SIG-M5 treated with dmso at 0.1 percent for 504 hours (cell line): ENCODE measurements at regions not wholly inside any gene's neighbourhood (a gene's known extent, or its start where the extent isn't known, plus 50 kb on each side); places are given as distances from the start of the nearest gene placed in this dataset.

Source experiments
- DNase-seq: peaks from one replicate; lab custom pipeline; 2025; ENCODE audit not compliant: unreplicated experiment; lab: John Stamatoyannopoulos, UW

DNA sequence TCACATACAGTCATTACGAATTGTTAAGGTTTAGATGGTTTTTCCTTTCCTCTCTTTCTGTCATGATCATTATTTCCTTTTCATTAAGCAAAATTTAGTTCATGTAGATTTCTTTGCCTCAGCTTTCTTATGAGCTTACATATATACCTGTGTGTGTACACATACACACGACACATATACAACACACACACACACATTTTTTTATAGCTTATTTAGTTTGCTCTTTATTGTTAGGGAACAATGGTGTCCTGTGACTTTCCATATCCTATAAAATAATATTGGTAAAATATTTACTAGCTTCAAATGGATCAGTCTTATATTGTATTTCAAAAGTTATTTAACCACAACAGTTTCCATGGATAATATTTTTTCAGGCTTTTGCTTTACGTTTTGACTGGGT lies 840.7 kb downstream of the PCDH18 start:
- DNase-seq, result no peak

DNA sequence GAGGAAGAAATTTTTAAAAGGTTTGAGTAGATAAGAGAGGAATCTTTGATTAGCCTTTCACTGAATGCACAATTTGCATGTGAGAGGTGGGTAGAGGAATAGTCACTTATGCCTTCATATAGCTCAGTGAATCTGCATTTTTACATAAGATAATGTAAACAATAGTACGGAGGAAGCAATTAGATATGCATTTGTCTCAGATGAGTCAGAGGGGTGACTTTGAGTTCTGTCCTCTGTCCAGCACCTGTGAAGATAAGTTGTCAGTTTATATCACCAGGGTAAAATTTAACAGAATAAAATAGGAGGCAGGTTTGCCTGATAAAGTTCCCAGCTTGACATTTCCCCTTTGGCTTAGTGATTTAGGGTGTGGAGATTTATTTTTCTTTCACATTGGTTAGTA lies 841.9 kb downstream of the PCDH18 start:
- DNase-seq, result no peak

DNA sequence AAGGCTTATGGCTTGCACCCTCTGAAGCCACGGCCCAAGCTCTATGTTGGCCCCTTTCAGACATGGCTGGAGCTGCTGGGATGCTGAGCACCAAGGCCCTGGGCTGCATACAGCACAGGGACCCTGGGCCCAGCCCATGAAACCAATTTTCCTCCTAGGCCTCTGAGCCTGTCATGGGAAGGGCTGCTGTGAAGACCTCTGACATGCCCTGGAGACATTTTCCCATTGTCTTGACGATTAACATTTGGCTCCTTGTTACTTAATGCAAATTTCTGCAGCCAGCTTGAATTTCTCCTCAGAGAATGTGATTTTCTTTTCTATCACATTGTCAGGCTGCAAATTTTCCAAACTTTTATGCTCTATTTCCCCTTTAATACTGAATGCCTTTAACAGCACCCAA lies 844.7 kb downstream of the PCDH18 start:
- DNase-seq, result no peak

DNA sequence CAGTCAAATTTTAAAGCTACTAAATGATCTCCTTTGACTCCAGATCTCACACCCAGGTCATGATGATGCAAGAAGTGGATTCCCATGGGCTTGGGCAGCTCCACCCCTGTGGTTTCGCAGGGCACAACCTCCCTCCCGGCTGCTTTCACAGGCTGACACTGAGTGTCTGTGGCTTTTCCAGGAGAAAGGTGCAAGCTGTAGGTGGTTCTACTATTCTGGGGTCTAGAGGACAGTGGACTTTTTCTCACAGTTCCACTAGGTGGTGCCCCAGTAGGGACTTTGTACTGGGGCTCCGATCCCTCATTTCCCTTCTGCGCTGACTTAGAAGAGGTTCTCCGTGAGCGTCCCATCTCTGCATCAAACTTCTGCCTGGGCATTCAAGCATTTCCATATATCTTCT lies 845.2 kb downstream of the PCDH18 start:
- no peak for DNase-seq

DNA sequence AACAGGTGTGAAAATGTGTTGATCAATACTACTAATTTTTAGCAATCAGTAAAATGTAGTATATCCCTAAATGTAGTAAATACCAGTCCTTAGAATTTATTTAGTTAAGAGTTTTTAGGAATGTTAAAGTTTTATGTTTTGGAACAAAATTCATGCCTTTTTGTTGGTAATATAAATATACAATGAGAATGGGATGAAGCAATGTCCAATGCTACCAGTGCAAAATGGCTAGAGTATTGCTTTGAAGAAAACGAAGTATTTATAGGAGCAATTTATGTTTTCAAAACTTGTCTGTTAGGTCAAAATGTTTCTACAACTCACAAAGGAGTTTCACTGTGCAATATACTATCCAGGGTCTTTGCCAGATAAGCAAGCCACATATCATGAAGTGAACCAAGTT lies 851.5 kb downstream of the PCDH18 start:
- no peak for DNase-seq

DNA sequence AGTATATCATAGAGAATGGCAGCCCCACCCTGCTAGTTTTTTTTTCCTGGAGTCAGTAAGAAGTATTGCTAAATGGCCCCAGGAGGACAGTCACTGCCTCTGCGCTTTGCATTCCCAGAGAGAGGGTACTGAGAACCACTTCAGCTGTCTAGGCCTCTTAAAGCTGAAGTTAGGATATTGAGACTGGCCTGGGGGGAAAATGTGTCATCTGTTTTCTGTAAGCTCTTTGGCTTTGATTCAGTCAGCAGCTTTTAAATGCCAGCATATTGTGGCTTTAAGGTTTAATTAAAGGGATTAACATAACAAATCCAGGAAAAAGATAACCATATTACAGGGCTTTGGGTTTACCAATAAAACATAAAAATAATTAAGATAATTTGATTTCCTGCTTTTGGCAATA lies 852.0 kb downstream of the PCDH18 start:
- DNase-seq, result no peak

DNA sequence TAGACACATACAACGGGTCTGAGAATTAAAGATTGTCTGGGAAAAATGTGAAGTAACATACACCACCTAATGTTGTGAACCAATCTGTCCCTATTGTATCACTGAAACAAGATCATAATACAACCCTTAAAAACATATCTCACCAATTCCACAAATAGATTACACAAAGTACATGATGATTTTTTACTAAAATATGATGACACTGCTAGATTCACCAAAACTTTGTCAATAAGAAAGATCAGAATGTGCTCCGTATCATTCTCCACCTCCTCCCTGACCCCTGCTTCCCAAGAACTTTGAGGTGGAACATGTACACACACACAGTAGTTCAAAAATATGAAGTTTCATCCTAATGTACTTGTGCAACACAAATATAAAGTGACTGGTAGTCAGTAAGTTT lies 862.0 kb downstream of the PCDH18 start:
- no peak for DNase-seq

DNA sequence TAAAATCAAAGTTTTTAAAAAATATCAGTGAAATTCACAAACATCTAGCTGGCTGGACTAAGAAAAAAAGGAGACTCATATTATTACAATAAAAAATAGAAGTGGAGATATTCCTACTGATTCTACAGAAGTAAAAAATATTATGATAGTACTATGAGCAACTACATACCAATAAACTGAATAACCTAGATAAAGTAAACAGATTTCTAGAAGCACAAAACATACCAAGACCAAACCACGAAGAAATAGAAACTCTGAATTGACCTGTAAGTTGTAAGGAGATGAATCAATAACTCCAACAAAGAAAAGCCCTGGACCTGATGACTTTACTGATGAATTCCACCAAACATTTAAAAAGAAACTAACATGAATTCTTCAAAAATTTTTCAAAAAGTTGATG lies 867.3 kb downstream of the PCDH18 start:
- no peak for DNase-seq

DNA sequence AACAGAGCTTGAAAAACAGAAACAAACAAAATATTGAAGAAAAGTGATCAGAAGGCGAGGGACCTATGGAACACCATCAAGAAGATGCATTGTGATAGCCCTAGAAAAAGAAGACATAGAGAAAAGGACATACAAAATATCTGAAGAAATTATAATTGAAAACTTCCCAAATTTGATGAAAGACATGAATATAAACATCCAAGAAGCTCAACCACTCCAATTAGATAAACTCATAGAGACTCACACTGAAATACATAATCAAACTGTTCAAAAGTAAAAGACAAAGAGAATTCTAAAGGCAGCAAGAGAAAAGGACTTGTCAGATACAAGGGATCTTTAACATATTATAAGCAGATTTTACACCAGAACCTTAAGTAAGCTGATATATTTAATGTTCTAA lies 869.8 kb downstream of the PCDH18 start:
- DNase-seq, result no peak

DNA sequence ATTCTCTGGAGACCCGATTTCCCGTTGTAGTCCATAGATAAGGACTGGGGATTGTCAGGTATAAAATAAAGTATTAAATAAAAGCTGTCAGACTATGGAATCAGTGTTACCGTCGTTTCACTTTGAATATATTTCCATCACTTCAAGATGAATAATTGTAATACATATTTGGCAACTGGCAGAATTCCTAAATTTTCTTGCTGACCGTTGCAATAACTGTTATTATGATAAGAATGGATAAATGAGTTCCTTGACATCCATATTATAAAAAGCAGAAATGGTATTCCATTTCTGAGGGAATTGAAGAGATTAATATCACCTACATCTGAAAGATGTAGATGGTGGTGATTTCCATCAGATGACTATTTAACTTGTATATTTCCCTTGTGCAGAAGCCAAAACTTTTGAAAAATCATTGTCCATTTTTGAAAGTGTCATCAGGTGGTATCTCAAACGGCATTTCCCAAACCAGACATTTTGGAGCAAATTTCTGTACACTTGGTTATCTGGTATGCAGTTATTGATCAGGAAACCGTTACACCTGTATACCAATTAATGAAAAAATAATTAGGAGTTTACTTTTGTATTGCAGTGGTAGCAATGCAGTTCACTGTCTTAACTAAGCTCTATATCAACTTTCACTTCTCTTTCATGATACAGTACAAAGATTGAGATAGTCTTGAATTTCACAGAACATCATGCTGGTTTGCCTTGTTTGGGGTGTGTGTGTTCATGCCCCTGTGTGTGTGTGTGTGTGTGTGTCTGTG lies 878.5 kb downstream of the PCDH18 start:
- DNase-seq, result no peak

DNA sequence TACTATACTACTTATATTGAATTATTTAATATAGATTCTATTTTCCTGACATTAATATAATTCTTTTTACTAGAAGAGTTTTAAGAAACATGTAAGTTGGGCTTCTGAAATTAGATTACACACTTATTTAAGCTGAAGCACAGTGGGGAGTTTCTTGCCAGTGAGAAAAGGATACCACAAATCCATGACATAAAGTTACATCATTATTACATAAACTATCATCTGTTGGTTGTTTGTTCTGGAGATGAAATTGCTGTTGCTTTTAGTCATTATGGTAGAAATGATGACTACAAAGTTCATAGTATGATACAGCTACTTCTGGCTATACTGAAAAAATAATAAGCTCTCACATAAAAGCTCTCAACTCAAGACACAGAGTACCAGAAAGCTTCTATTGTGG lies 880.4 kb downstream of the PCDH18 start:
- DNase-seq, result no peak

DNA sequence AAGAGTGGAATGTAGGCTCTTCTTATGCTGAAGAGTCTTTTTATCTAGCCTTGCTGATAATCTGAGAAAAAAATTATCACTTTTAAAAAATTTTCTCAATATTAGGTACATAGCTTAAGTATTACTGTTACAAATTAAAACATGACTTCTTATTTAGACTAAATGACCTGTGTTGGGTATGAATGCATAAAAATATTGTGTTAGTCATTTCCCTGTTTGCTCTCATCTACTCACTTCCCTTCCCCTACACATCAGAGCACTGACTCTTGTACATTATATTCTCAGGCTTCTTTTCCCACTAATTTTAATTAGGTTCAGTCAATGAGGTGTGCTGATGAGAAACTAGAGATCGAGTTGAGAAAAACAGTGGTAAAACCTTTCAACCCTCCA lies 881.0 kb downstream of the PCDH18 start:
- no peak for DNase-seq

DNA sequence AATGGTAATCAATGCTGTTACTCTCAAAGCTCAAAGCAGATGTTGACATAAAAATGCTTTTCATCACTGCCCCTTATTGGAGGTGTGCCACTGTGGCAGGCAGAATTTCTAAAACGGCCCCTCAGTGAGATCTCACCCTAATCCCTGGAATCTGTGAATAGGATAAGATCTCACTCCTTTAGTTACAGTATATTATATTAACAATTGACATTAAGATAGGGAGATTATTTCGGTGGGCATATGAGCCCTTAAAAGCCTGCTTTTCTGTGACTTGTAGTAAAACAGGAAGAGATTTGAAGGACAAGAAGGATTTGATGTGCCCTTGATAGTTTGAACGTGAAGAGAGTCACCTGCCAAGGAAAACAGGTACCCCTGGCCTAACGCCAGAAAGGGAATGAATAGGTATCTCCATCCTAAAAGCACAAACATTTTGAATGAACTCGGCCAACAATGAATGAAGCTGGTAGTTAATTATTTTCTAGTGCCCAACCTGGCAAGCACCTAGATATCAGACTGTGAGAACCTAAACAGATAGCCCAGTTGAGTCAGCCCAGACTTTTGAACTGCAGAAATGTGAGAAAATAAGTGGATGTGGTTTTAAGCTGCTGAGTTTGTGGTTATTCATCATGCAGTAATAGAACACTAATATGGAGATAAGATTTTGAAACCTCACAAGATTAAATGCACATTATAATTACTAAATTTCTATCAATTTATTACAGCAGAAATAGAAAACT lies 881.6 kb downstream of the PCDH18 start:
- no peak for DNase-seq

DNA sequence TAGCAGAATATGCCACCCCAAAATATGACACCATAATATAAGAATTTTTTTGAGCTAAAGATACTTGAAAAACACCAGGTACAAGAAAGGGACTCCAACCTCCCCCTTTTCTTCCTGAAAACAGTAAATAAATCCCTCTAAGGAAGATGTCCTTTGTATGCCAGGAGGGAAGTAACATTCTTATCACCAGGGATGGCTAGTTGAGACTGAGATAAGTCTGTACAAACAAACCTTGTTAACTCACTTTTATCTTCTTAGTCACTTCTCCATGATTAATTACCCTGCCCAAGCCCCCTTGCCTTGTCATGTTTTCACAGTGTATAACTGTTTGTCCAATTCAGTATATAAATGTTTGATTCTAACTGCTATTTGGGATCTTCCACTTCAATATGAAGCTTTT lies 888.0 kb downstream of the PCDH18 start:
- DNase-seq, result no peak

DNA sequence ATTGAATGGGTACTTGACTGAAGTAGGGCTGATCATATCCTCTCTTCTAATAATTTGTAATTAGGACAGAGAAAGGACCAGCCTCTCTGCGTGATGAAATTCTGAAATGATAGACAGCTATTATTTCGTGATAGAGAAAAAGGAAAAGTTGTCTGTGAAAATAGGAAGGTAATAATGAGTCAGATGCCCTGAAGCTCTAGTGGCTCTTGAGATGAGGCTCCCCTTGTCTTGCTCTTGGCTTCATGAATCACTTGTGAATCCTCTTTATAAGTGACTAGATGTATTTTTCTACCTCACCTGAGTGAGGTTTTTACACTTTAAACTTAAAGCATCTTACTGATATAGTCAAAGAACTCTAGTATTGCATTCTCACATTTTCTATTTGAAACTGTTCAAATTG lies 888.9 kb downstream of the PCDH18 start:
- DNase-seq, result no peak

DNA sequence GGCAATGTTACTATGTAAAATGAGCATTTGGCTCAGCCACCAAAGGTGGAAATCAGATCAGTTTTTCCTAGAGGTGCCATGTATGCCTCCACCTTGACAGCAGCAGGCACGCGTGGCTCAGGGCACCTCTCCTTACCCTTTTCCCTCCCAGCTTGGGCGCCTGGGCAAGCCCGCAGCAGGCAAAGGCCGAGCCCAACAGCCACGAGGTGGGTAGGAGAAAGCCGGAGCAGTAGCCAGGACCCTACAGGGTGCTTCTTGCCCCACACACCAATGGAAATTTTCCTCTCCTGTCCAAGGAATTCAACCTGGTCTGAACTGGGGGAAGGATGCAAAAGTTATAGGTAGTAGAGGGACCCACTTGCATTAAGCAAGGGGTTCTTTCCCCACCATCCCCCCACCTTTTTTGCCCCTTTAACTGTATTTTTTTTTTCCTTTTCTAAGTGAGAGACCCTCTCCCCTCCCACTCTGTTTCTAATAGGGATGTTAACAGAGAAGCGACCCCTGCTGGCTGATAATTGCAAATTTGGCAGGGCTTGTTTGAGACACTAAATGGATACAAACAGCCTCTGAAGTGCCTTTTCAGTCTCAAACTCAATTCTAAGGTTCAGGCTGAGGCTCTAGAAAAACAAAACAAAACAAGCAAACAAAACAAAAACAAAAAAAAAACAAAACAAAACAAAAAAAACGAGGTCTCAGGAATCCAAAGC lies 895.1 kb downstream of the PCDH18 start:
- DNase-seq, result no peak

DNA sequence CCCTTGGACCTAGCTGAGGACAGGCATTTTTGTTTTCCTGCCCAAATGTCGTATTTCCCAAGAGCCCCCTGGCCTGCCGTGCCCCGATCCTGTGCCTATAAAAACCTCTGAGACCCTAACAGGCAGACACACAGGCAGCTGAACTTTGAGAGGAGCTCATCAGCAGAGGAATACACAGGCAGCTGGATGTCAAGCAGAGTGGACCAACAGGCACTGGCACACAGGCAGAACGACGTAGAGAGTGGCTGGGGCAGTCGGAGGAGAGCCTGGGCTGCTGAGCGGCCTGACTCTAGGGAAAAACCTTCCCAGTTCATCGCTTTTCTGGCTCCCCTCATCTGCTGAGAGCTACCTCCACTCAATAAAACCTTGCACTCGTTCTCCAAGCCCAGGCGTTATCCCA lies 896.1 kb downstream of the PCDH18 start:
- no peak for DNase-seq

DNA sequence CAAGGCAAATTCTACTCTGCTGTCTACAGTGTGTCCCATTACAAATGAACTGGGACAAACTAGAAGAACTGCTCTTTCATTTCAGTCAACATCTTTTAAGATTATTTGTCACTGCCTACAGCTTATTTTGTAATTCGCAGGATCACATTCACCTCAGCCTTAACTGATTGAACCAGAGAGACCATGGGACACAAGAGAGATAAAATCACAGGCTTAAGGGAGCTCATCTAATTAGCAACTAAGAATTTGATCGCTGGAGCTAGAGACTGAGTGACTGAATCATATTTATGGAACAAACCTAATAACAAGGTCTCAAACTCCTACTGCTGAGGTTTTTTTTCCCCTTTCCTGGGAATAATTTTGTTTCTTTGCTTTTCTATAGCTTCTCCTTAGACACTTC lies 898.2 kb downstream of the PCDH18 start:
- DNase-seq, result no peak

DNA sequence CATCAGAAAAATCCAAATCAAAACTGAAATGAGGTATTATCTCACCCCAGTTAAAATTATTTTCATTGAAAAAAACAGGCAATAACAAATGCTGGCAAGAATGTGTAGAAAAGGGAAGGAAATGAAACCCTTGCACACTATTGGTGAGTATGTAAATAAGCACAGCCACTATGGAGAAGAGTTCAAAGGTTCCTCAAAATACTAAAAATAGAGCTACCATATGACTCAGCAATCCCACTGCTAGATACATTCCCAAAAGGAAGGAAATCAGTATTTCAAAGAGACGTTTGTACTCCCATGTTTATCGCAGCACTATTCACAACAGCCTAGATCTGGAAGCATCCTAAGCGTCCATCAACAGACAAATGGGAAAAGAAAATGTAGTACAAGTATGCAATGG lies 932.4 kb downstream of the PCDH18 start:
- no peak for DNase-seq

DNA sequence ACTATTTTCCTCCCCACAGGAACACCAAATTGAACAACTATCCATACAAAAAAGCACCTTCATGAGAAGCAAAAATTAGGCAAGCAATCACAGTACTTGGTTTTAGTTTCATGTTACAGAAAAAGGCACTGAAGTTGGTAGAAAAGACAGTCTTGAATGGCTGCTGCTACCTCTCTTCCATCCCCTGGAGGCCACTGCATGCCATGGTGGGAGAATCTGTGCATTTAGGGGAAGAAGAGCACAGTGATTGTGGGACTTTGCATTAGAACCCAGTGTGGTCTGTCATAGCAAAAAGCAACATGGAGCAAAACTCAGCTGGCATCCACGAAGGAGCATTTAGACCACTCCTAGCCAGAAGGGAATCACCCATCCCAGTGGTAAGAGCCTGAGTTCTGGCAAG lies 941.9 kb downstream of the PCDH18 start:
- DNase-seq, result no peak

DNA sequence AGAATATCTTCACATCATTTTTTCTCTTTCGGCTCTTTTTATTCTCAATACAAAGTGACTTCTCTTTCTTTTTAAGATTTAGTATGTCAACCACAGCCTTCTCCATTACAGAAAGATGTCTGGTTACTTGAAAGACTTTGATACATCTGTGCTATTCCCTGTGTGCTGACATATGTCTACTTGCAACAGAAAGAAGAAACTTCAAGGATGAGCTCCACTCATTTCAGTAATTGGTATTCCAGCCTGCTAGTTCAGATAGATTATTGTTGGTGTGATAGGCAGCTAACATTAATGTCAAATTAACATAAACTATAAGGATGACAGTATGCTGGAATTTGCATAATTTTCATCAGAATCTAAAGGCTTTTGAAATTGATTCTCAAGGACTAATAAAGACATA lies 948.7 kb downstream of the PCDH18 start:
- no peak for DNase-seq

DNA sequence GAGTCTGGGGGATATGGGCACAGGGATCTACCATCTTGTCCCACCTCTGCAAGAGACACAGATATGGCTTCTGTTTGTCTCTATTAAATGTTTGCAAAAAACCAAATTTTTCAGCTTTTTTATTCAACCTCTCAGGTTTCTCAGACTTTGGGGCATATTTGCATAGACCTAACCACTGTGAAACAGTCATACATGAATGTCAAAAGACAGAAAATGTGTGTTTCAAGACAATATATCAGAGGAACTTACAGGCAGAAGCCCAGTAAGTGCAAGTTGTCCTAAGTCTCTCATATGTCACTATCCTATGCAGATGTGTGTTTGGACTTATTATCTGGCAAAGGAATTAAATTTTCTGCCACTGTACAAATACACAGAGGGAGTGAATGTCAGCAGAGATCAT lies 951.2 kb downstream of the PCDH18 start:
- DNase-seq, result no peak
